Retinal pigment epithelial cell (primary cell): ENCODE measurements at regions not wholly inside any gene's neighbourhood (a gene's known extent, or its start where the extent isn't known, plus 50 kb on each side); places are given as distances from the start of the nearest gene placed in this dataset.

ENCODE experiments used
- DNase-seq: peaks from one replicate; pipeline ENCODE4 v3.0.0-alpha.2; 2010; ENCODE audit warnings: low read depth
- H3K4me3 ChIP-seq: 2 replicates; pipeline ENCODE4 v1.5.1; 2011; ENCODE audit warnings: mild to moderate bottlenecking, low read length, control low read depth, moderate library complexity
- TF ChIP-seq, protein P1 (sequence below): conservative IDR thresholded peaks from 2 replicates; pipeline ENCODE4 v1.5.1; 2011; ENCODE audit warnings: low read depth, low read length, control low read depth, inconsistent platforms

- no peak for DNase-seq
- TF ChIP-seq, protein P1, sequence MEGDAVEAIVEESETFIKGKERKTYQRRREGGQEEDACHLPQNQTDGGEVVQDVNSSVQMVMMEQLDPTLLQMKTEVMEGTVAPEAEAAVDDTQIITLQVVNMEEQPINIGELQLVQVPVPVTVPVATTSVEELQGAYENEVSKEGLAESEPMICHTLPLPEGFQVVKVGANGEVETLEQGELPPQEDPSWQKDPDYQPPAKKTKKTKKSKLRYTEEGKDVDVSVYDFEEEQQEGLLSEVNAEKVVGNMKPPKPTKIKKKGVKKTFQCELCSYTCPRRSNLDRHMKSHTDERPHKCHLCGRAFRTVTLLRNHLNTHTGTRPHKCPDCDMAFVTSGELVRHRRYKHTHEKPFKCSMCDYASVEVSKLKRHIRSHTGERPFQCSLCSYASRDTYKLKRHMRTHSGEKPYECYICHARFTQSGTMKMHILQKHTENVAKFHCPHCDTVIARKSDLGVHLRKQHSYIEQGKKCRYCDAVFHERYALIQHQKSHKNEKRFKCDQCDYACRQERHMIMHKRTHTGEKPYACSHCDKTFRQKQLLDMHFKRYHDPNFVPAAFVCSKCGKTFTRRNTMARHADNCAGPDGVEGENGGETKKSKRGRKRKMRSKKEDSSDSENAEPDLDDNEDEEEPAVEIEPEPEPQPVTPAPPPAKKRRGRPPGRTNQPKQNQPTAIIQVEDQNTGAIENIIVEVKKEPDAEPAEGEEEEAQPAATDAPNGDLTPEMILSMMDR = peak; percentile 57
- H3K4me3 ChIP-seq = no peak overlapping the region
Measured at GRCh38 chr3:104564045-104564643, 802.6 kb upstream of the ALCAM start.

DNA sequence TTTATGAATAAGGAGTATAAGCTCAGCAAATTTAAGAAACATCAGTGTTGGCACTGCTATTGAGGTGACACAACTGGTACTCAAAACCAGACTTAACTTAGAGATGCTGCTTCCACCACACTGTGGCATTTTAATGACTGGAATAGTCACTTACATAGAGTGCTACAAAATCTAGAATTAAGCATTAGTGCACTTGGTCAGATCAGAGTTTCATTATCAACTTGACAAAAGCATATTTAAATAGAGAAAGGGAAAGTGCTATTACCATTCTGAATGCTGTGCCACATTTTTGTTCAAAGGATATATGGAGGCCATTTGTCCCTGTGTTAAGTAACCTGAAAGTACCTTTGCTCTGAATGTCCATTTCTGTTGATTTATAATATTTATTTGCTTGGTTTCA, 800.7 kb upstream of the ALCAM start:
- no peak overlapping the region for H3K4me3 ChIP-seq
- DNase-seq = no peak
- TF ChIP-seq, protein P1 = no peak

DNA sequence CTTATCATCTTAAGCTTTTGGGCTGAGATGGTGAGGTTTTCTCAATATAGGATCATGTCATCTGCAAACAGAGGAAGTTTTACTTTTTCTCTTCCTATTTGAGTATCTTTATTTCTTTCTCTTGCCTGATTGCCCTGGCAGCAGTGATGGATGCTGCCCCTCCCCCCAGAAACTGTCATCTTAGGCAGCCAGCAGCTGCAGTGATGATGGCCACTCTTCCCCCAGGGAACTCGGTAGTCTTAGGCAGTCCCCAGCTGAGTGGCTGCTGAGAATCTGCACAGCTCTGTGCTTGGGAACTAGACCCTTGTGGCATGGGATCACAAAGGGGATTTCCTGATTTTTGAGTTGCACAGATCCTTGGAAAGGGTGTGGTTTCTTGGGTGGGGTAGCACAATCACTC, 791.1 kb upstream of the ALCAM start:
- TF ChIP-seq, protein P1 = no peak
- no peak overlapping the region for H3K4me3 ChIP-seq
- DNase-seq = no peak

GRCh38 chr3:104578558-104578957, 788.2 kb upstream of the ALCAM start:
- no peak overlapping the region for H3K4me3 ChIP-seq
- TF ChIP-seq, protein P1 = no peak
- DNase-seq = no peak

GRCh38 chr3:104582092-104582491, 784.6 kb upstream of the ALCAM start:
- TF ChIP-seq, protein P1 = no peak
- no peak for DNase-seq
- H3K4me3 ChIP-seq = no peak overlapping the region

- DNase-seq = no peak
- TF ChIP-seq, protein P1 = no peak
- H3K4me3 ChIP-seq = no peak overlapping the region
Measured at GRCh38 chr3:104584682-104585081, 782.0 kb upstream of the ALCAM start.

DNA sequence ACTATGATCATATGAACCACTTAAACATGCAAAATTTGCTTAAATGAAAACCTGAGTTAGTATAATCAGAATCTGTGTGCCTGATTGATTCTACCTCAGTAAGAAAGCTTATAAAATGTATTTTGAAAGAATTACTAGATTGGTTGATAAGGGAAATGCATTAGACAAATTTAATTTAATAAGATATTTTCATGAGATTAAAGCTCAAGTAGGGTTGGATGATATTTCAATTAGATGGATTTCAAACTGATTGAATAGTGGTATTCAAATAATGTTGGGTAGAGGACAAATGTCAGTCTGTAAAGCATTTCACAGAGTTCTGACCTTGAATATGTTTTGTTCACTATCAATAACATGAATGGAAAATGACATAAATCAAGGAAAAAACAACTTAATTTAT, 780.4 kb upstream of the ALCAM start:
- no peak for DNase-seq
- TF ChIP-seq, protein P1 = no peak
- no peak overlapping the region for H3K4me3 ChIP-seq
